Dermis microvascular lymphatic vessel endothelial cell (primary cell): ENCODE measurements at regions not wholly inside any gene's neighbourhood (a gene's known extent, or its start where the extent isn't known, plus 50 kb on each side); places are given as distances from the start of the nearest gene placed in this dataset.
"Not testable (repeated sequence)": the region's sequence is repeated elsewhere in the genome, so short reads cannot be mapped to it uniquely, and the experiment has no call there.

ENCODE experiments used
- DNase-seq, 2 donors: peaks; one replicate each; pipeline versions ENCODE4 v3.0.0 to v3.0.0-alpha.2; 2010; ENCODE audit warnings: low read depth in 2 of 2

- peak; percentile 14 to 61 for DNase-seq
Measured at GRCh38 chr10:78435484-78436221, 402.0 kb downstream of the RPS24 start.

GRCh38 chr10:78436222-78436573, 402.5 kb downstream of the RPS24 start:
- no peak for DNase-seq

- DNase-seq, result peak in 1 of 2 donors; percentile 37
Measured at GRCh38 chr10:78436706-78437406, 403.2 kb downstream of the RPS24 start.

- DNase-seq, result no peak
Measured at GRCh38 chr10:78437407-78437768, 403.7 kb downstream of the RPS24 start.

GRCh38 chr10:78437998-78438906, 404.6 kb downstream of the RPS24 start:
- DNase-seq, result peak; percentile 40 to 50

GRCh38 chr10:78438907-78439809, 405.5 kb downstream of the RPS24 start:
- DNase-seq, result no peak

- DNase-seq, result no peak
Measured at GRCh38 chr10:78441010-78441409, 407.3 kb downstream of the RPS24 start.

GRCh38 chr10:78441694-78442093, 408.0 kb downstream of the RPS24 start:
- DNase-seq, result no peak

GRCh38 chr10:78442836-78443550, 409.3 kb downstream of the RPS24 start:
- no peak for DNase-seq

- DNase-seq, result no peak
Measured at GRCh38 chr10:78443900-78444571, 410.4 kb downstream of the RPS24 start.

- DNase-seq, result not testable (repeated sequence)
Measured at GRCh38 chr10:78444741-78445140, 411.1 kb downstream of the RPS24 start.

GRCh38 chr10:78445308-78445707, 411.6 kb downstream of the RPS24 start:
- no peak for DNase-seq

- DNase-seq, result no peak
Measured at GRCh38 chr10:78448470-78448869, 414.8 kb downstream of the RPS24 start.

GRCh38 chr10:78448994-78449418, 415.3 kb downstream of the RPS24 start:
- no peak for DNase-seq

- DNase-seq, result no peak
Measured at GRCh38 chr10:78449554-78449953, 415.9 kb downstream of the RPS24 start.

- no peak for DNase-seq
Measured at GRCh38 chr10:78450239-78450638, 416.6 kb downstream of the RPS24 start.

GRCh38 chr10:78450807-78451485, 417.3 kb downstream of the RPS24 start:
- no peak for DNase-seq

- DNase-seq, result no peak
Measured at GRCh38 chr10:78451592-78451991, 417.9 kb downstream of the RPS24 start.

- DNase-seq, result no peak
Measured at GRCh38 chr10:78454123-78454645, 420.5 kb downstream of the RPS24 start.
